GM19468 (cell line): ENCODE measurements at regions not wholly inside any gene's neighbourhood (a gene's known extent, or its start where the extent isn't known, plus 50 kb on each side); places are given as distances from the start of the nearest gene placed in this dataset.
"Not testable (repeated sequence)": the region's sequence is repeated elsewhere in the genome, so short reads cannot be mapped to it uniquely, and the experiment has no call there.

Experiments used
- ATAC-seq: cut with Tn5 transposase; IDR thresholded peaks from one replicate; pipeline ENCODE4 v1.9.1; 2021; ENCODE audit warnings: mild to moderate bottlenecking, moderate library complexity, moderate number of reproducible peaks; ENCODE audit not compliant: unreplicated experiment; ENCODE audit errors: extremely low read depth

DNA sequence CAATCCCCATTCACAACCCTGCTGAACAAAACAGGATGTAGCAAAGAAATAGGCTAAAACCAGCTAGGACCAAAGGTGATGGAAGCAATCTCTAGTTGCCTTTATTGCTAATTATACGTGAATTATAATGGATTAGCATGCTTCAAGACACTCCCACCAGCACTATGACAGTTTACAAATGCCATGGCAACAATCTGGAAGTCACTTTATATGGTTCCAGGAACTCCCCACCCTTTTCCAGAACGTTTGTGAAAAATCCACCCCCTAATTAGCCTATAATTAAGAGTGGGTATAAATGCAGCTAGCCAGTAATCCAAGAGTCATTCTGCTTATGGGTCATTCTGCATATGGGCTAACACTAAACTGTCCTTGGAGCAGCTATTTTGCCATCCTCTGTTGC is 328.7 kb downstream of the FLRT2 start:
- no peak for ATAC-seq

GRCh38 chr14:85856430-85856829 is 326.5 kb downstream of the FLRT2 start:
- ATAC-seq: no peak

- ATAC-seq: no peak
Measured at GRCh38 chr14:85853996-85854526, 324.1 kb downstream of the FLRT2 start.

GRCh38 chr14:85852906-85853305 is 323.0 kb downstream of the FLRT2 start:
- no peak for ATAC-seq

- ATAC-seq: not testable (repeated sequence)
Measured at GRCh38 chr14:85852123-85852522, 322.2 kb downstream of the FLRT2 start.

DNA sequence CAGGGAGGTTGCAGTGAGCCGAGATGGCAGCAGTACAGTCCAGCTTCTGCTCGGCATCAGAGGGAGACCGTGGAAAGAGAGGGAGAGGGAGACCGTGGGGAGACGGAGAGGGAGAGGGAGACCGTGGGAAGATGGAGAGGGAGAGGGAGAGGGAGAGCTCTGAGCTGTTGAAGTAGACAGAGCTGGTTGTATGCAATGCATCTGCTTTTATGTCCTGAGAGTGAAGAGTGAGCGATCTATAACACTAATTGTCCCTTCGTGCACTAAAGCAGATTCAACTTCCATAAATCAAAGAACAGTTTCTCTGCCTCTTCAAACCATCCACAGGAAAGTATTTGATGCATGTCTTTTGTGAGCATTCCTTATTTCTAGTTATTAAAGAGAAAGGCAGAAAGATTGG is 300.6 kb downstream of the FLRT2 start:
- not testable (repeated sequence) for ATAC-seq

DNA sequence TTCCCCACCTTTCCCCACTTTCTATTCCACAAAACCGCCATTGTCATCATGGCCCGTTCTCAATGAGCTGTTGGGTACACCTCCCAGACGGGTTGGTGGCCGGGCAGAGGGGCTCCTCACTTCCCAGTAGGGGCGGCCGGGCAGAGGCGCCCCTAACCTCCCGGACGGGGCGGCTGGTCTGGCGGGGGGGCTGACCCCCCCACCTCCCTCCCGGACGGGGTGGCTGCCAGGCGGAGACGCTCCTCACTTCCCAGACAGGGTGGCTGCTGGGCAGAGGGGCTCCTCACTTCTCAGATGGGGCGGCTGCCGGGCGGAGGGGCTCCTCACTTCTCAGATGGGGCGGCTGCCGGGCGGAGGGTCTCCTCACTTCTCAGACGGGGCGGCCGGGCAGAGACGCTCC is 299.7 kb downstream of the FLRT2 start:
- ATAC-seq: not testable (repeated sequence)

DNA sequence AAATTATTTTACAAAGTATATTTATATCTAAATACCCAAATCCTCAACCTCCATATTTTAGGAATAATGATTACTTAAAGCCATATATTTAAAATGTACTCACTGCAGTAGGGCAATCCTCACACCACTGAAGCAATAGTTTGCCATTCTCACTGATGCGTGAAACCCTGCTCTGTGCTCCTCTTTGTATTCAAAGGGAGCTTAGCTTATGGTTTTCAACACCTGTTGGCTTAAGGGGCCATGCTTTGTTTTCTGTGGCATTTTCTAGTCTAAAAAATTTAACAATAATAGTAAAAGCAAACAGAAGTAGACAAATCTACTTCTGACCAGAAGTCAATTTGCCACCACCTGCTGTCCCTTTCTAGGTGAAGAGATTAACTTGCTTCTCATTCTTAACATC is 294.6 kb downstream of the FLRT2 start:
- no peak for ATAC-seq

GRCh38 chr14:85822236-85822635 is 292.3 kb downstream of the FLRT2 start:
- no peak for ATAC-seq

DNA sequence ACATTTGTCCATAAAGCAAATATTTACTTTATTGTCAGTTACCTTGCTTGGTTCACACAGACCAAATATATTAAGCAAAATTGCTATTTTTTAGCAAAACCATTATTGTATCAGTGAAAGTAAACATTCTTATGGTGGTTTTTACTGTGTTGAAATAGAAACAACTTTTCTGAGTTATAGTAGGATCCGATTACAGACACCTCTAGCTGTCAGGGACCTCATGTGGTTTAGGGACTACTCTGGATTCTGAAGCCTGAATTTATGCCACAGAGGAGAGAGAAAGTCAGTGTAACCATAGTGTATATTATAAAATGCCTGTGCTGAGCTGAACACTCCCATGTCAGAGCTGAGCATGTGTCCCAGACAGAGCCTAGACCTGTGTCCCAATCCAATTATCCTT is 287.5 kb downstream of the FLRT2 start:
- ATAC-seq: no peak

GRCh38 chr14:85813040-85813439 is 283.1 kb downstream of the FLRT2 start:
- ATAC-seq: no peak

- ATAC-seq: no peak
Measured at GRCh38 chr14:85811340-85811739, 281.4 kb downstream of the FLRT2 start.

DNA sequence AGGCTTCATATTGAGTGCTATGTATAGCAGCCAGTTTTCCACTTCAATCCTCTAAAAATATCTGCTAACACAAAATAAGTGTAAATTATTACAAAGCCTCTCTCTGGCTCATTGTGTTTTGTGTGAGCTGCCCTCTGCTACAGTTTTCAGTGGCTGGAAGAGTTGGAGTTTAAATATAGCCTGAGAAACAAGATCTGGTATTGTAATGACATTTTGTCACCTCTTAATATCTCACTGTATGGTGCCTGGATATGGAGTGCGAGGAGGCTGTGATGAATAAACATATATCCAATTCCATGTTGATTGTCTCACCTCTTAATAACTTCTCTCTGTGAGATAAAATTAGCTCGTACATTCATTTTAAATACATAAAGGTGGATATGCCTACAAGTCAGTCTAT is 269.7 kb downstream of the FLRT2 start:
- ATAC-seq: no peak

GRCh38 chr14:85798856-85799255 is 268.9 kb downstream of the FLRT2 start:
- no peak for ATAC-seq

DNA sequence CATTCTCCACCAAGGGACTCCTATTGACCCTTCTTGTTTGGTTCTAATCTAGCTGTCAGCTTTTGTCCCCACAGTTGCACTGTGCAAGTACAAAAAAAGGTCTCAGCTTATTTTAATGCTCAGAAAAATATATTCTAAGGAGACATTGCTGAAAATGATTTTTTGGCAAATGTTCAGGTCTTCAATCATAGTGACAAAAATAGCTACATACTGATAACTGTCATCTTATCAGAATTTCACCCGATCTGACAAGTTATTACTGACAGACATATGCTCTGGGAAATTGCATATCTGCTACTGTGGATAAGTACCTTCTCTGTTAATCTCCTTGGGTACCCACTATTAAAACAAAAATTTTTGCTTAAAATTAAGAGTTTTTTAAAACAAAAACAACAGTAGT is 263.6 kb downstream of the FLRT2 start:
- no peak for ATAC-seq

DNA sequence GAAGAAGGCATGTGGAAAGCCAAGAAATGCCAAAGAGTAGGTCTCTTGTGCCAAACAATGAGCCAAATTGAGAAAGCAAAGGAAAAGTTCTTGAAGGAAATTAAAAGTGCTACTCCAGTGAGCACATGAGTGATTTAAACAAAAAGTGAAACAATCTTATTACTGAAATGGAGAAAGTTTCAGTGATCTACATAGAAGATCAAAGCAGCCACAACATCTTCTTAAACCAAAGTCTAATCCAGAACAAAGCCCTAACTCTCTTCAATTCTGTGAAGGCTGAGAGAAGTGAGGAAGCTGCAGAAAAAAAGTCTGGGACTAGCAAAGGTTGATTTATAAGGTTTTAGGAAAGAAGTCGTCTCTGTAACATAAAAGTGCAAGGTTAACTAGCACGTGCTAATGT is 259.6 kb downstream of the FLRT2 start:
- no peak for ATAC-seq

- ATAC-seq: no peak
Measured at GRCh38 chr14:85788470-85789233, 258.7 kb downstream of the FLRT2 start.

- no peak for ATAC-seq
Measured at GRCh38 chr14:85766295-85766694, 236.4 kb downstream of the FLRT2 start.

- no peak for ATAC-seq
Measured at GRCh38 chr14:85764822-85765221, 234.9 kb downstream of the FLRT2 start.

GRCh38 chr14:85762526-85762925 is 232.6 kb downstream of the FLRT2 start:
- ATAC-seq: no peak

- ATAC-seq: no peak
Measured at GRCh38 chr14:85752175-85752574, 222.2 kb downstream of the FLRT2 start.

- ATAC-seq: no peak
Measured at GRCh38 chr14:85744573-85744972, 214.6 kb downstream of the FLRT2 start.
